Endothelial cell of umbilical vein (primary cell): ENCODE measurements at regions not wholly inside any gene's neighbourhood (a gene's known extent, or its start where the extent isn't known, plus 50 kb on each side); places are given as distances from the start of the nearest gene placed in this dataset.

Experiments
- BruUV-seq: library from RNA; stranded (reverse); fragments of 400-500 nt; replicated peaks from 2 replicates; lab custom pipeline; 2021; lab: Mats Ljungman, UMichigan
- CTCF ChIA-PET: fragments of 300-600, 350-600 bp; sonication (Branson Sonifier 250); formaldehyde crosslinking; loops from one replicate; lab custom pipeline; 2021; ENCODE audit warnings: antibody characterized with exemption, inconsistent platforms; lab: Charles Lee
- POLR2A ChIA-PET: fragments of 300-600, 350-600 bp; sonication (Branson Sonifier 250); formaldehyde crosslinking; loops from one replicate; lab custom pipeline; 2021; ENCODE audit warnings: antibody characterized with exemption, inconsistent platforms; lab: Charles Lee
- DNase-seq: peaks from one replicate; pipeline ENCODE4 v3.0.0-alpha.2; 2011; ENCODE audit warnings: low read depth, low spot score
- FAIRE-seq: peaks from 2 replicates; lab custom pipeline; 2011; peaks lifted over from hg19 to GRCh38; lab: Jason Lieb, UNC
- H2AFZ ChIP-seq: 2 replicates; pipeline ENCODE4 v1.6.0; 2012; ENCODE audit warnings: low read depth, low read length, control low read depth, inconsistent platforms
- H3K27ac ChIP-seq: 2 replicates; pipeline ENCODE4 v1.5.1; 2011; ENCODE audit warnings: low read depth, mild to moderate bottlenecking, control low read depth, low read length, moderate library complexity; ENCODE audit not compliant: insufficient read depth
- H3K27me3 ChIP-seq, 2 experiments: 2 replicates each; pipeline versions ENCODE4 v1.6.0 to v1.6.1; 2011; ENCODE audit warnings: low read length in 2 of 2, mixed read lengths in 1 of 2; ENCODE audit not compliant: control insufficient read depth in 2 of 2, insufficient read depth in 2 of 2
- H3K36me3 ChIP-seq, 2 experiments: 2 replicates in 1 of 2; 3 replicates in 1 of 2; pipeline ENCODE4 v1.5.1; 2011; ENCODE audit warnings: low read length in 2 of 2, mild to moderate bottlenecking in 1 of 2, moderate library complexity in 1 of 2; ENCODE audit not compliant: control insufficient read depth in 2 of 2, insufficient read depth in 2 of 2; ENCODE audit errors: extremely low read depth in 1 of 2
- H3K4me1 ChIP-seq: 3 replicates; pipeline ENCODE4 v1.5.1; 2011; ENCODE audit warnings: mild to moderate bottlenecking, low read length; ENCODE audit not compliant: control insufficient read depth, insufficient read depth; ENCODE audit errors: extremely low read depth
- H3K4me2 ChIP-seq: 2 replicates; pipeline ENCODE4 v1.6.1; 2011; ENCODE audit warnings: low read length, control low read depth, mixed read lengths; ENCODE audit not compliant: insufficient read depth
- H3K4me3 ChIP-seq, 3 experiments: fragments of 200-600 bp in 1 of 3; sonication (generic), shearing (Covaris generic) in 1 of 3; replicated peaks in 1 of 3; 2 replicates each; pipeline ENCODE4 v1.5.1; 2011 to 2016; ENCODE audit warnings: control low read depth in 3 of 3, low read length in 3 of 3, mild to moderate bottlenecking in 2 of 3, inconsistent platforms in 1 of 3, low read depth in 1 of 3, moderate library complexity in 1 of 3; ENCODE audit not compliant: insufficient read depth in 1 of 3
- H3K79me2 ChIP-seq: 2 replicates; pipeline ENCODE4 v1.6.0; 2012; ENCODE audit warnings: low read length, inconsistent platforms; ENCODE audit not compliant: control insufficient read depth, insufficient read depth
- H3K9ac ChIP-seq: replicated peaks from 2 replicates; pipeline ENCODE3; 2011; ENCODE audit warnings: low read length, control low read depth; ENCODE audit not compliant: insufficient read depth; ENCODE audit errors: extremely low read depth
- H3K9me1 ChIP-seq: replicated peaks from 3 replicates; pipeline ENCODE4 v1.6.0; 2011; ENCODE audit warnings: mild to moderate bottlenecking, low read length; ENCODE audit not compliant: control insufficient read depth, insufficient read depth; ENCODE audit errors: extremely low read depth
- H3K9me3 ChIP-seq: replicated peaks from 2 replicates; pipeline ENCODE4 v1.5.1; 2012; ENCODE audit warnings: low read length, inconsistent platforms; ENCODE audit not compliant: control insufficient read depth, insufficient read depth
- H4K20me1 ChIP-seq: replicated peaks from 2 replicates; pipeline ENCODE3; 2011; ENCODE audit warnings: mild to moderate bottlenecking, low read length; ENCODE audit not compliant: control insufficient read depth, insufficient read depth; ENCODE audit errors: extremely low read depth
- CTCF ChIP-seq, 2 donors: IDR thresholded peaks; 1 replicate in 1 of 2; 2 replicates in 1 of 2; pipeline ENCODE4 v1.5.1; 2011; ENCODE audit warnings: low read length in 2 of 2, mild to moderate bottlenecking in 2 of 2, moderate library complexity in 2 of 2, control low read depth in 1 of 2, inconsistent platforms in 1 of 2, low read depth in 1 of 2; ENCODE audit not compliant: insufficient read depth in 1 of 2; ENCODE audit errors: extremely low read depth in 1 of 2
- EZH2 ChIP-seq: IDR thresholded peaks from 2 replicates; pipeline ENCODE4 v1.6.1; 2012; ENCODE audit warnings: borderline replicate concordance, low read depth, mild to moderate bottlenecking, moderate library complexity, low read length, inconsistent platforms; ENCODE audit not compliant: severe bottlenecking
- FOS ChIP-seq: IDR thresholded peaks from 2 replicates; pipeline ENCODE4 v1.6.1; 2011; ENCODE audit warnings: mild to moderate bottlenecking, low read length, moderate library complexity, borderline replicate concordance; ENCODE audit not compliant: insufficient read depth
- GATA2 ChIP-seq: IDR thresholded peaks from 2 replicates; pipeline ENCODE4 v1.7.0; 2011; ENCODE audit warnings: low read depth, mild to moderate bottlenecking, moderate library complexity, mixed read lengths, low read length; ENCODE audit not compliant: insufficient read length, insufficient read depth
- JUN ChIP-seq: IDR thresholded peaks from 2 replicates; pipeline ENCODE4 v1.6.1; 2011; ENCODE audit warnings: borderline replicate concordance, low read depth; ENCODE audit not compliant: insufficient read length, insufficient read depth
- MAX ChIP-seq: IDR thresholded peaks from 2 replicates; pipeline ENCODE4 v1.6.1; 2011; ENCODE audit not compliant: insufficient read depth, insufficient read length
- MYC ChIP-seq: IDR thresholded peaks from one replicate; pipeline ENCODE4 v1.6.1; 2011; ENCODE audit warnings: mild to moderate bottlenecking, low read depth, low read length
- POLR2A ChIP-seq: IDR thresholded peaks from 2 replicates; pipeline ENCODE4 v1.6.1; 2012; ENCODE audit warnings: low read depth, mild to moderate bottlenecking, control low read depth, low read length
- POLR2AphosphoS5 ChIP-seq: IDR thresholded peaks from 2 replicates; pipeline ENCODE4 v1.6.1; 2012; ENCODE audit warnings: low read depth, mild to moderate bottlenecking, control low read depth, low read length, moderate library complexity; ENCODE audit not compliant: insufficient read depth
- dilution Hi-C: fragments of 300-500 bp; cut with MboI; formaldehyde crosslinking; loops from one replicate; pipeline ENCODE4 v1.15.0; 2019; ENCODE audit warnings: low sequenced_read_pairs; ENCODE audit not compliant: extremely low pct_ligation_motif_present
- intact Hi-C: fragments of 100-400 bp; cut with micrococcal nuclease; formaldehyde crosslinking; loops from one replicate; pipeline ENCODE4 v1.10.0; 2022

- Histone ChIP-seq H3K36me3 (no peaks in the 10 kb centered on the region), H3K27me3 (no peaks in the 10 kb centered on the region), H3K9me1 (no peaks in the 10 kb centered on the region), H3K79me2 (no peaks in the 10 kb centered on the region), H3K9me3 (no peaks in the 10 kb centered on the region), H3K9ac (no peak overlapping the region), H3K4me1 (no peaks in the 10 kb centered on the region), H3K27ac (no peak overlapping the region), H2AFZ (no peak overlapping the region), H4K20me1 (no peaks in the 10 kb centered on the region), H3K4me3 (no peak overlapping the region), H3K4me2 (no peak overlapping the region)
- POLR2A ChIA-PET, result no interaction called here
- CTCF ChIA-PET, result no interaction called here
- TF ChIP-seq MAX, result no peak
- TF ChIP-seq GATA2, result no peak
- TF ChIP-seq FOS, result no peak
- intact Hi-C loops, result no loop called here
- BruUV-seq, result no TSS peak
- DNase-seq (no peak), FAIRE-seq (no peak)
- dilution Hi-C loops, result no loop called here
These were observed 65.3 kb upstream of the ABLIM1 start for GRCh38 chr10:114723361-114723760.

- no peak overlapping the region for H3K9ac ChIP-seq
- no peaks in the 10 kb centered on the region for H3K36me3 ChIP-seq
- no peaks in the 10 kb centered on the region for H4K20me1 ChIP-seq
- POLR2A ChIA-PET, result no interaction called here
- H3K4me2 ChIP-seq, result no peak overlapping the region
- H3K27ac ChIP-seq, result no peak overlapping the region
- dilution Hi-C loops (no loop called here), intact Hi-C loops (no loop called here)
- H2AFZ ChIP-seq, result no peak overlapping the region
- CTCF ChIA-PET, result no interaction called here
- DNase-seq (no peak), FAIRE-seq (no peak)
- no peaks in the 10 kb centered on the region for H3K4me1 ChIP-seq
- H3K27me3 ChIP-seq, result no peaks in the 10 kb centered on the region
- no peaks in the 10 kb centered on the region for H3K9me3 ChIP-seq
- TF ChIP-seq POLR2AphosphoS5 (no peak), FOS (no peak), MAX (no peak), EZH2 (no peak), POLR2A (no peak), MYC (no peak), JUN (no peak), GATA2 (no peak), CTCF (IDR thresholded peaks at IDR 0.05; ENCODE audit: extremely low read depth in 1 of 2, insufficient read depth in 1 of 2, low read depth in 1 of 2, low read length in 2 of 2) (no peak)
- H3K79me2 ChIP-seq, result no peaks in the 10 kb centered on the region
- no TSS peak for BruUV-seq
- no peak overlapping the region for H3K4me3 ChIP-seq
- H3K9me1 ChIP-seq, result no peaks in the 10 kb centered on the region
These were observed 66.1 kb upstream of the ABLIM1 start for GRCh38 chr10:114723991-114724715.
